DMS 273 (cell line): ENCODE measurements at regions not wholly inside any gene's neighbourhood (a gene's known extent, or its start where the extent isn't known, plus 50 kb on each side); places are given as distances from the start of the nearest gene placed in this dataset.
A peak's percentile ranks its signal among the peaks of the same experiment; 100 is the strongest.
"Not testable (repeated sequence)": the region's sequence is repeated elsewhere in the genome, so short reads cannot be mapped to it uniquely, and the experiment has no call there.

ENCODE experiments used
- DNase-seq: peaks from one replicate; lab custom pipeline; 2025; ENCODE audit not compliant: unreplicated experiment; lab: John Stamatoyannopoulos, UW

DNA sequence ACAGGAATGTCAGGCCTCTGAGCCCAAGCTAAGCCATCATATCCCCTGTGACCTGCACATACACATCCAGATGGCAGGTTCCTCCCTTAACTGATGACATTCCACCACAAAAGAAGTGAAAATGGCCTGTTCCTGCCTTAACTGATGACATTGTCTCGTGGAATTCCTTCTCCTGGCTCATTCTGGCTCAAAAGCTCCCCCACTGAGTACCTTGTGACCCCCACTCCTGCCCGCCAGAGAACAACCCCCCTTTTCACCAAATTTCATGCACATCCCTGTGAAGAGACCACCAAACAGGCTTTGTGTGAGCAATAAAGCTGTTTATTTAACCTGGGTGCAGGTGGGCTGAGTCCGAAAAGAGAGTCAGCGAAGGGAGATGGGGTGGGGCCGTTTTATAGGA lies 447.4 kb downstream of the FGF13 start:
- not testable (repeated sequence) for DNase-seq

DNA sequence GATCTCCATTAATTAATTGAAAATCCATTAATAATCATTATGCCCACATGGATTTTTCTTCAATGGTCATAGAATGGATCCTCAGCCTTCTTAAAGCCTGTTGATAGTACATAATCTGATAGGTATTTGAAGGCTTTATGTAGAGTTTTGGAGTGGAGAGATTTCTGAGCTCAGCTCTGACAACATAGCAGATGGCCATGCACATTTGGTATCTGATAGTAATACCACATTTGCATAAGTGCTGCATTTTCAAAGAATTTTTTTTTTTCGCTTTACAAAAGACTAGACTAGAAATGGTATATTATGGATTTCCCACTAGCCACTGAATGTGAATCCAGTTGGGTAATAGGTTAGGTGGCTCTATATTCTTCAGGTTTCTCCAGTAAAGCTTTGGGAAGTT lies 440.6 kb downstream of the FGF13 start:
- peak; percentile 59 for DNase-seq

GRCh38 chrX:138282598-138283150 lies 428.8 kb downstream of the FGF13 start:
- DNase-seq: not testable (repeated sequence)

GRCh38 chrX:138287205-138287877 lies 424.2 kb downstream of the FGF13 start:
- no peak for DNase-seq

DNA sequence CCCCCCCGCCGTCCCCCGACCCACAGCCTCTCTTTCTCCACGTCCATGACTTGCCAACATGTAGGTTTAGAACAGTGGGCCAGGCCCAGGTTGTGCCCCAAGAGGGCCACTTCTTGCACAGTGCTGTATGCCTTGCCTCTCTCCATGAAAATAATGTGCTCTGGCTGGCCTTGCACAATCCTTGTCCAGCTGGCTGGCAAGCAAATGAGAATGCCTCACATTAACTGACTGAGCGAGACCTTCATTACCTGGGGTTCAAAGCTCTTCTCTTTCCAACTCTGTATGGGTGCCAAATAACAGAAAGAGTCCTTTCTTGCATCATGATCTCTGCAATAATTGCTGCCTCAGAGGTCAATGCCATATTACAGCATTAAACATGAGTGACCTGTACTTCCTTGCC lies 416.6 kb downstream of the FGF13 start:
- no peak for DNase-seq

DNA sequence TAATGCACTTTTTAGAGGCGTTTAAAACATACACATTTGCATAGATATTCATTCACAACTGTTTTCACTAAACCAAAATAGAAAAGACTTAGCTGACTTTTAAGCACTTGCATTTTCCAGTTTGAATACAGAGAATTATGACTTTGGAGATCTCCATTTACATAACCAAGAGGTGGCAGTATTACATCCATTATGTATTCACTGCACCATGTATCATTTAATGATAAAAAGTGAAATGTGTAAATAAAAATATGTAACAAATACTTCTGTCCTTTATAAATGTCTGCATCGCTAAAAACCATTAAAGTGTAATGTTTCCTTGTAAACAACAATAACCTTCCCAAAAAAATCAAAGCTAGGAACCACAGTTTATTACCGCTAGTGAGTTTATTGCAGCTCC lies 413.2 kb downstream of the FGF13 start:
- DNase-seq: no peak

DNA sequence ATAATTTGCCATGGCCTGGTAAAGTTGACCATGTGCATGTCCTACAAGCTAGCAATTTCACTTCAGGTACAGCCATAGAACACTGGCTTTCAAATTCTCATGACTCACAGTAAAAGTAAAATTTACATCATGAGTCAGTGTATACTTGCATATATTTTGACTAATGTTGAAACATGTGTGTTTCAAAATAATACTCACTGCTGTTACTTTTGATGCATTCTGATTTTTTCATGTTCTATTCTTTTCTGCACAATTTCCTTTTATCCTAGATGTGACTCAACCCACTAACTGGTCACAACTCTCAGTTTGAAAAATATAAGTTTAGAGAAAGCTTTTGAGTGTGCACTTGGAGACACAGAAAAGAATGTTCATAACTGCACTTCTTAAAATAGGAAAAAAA lies 365.7 kb downstream of the FGF13 start:
- DNase-seq: no peak

GRCh38 chrX:138349351-138349750 lies 362.2 kb downstream of the FGF13 start:
- DNase-seq: no peak

DNA sequence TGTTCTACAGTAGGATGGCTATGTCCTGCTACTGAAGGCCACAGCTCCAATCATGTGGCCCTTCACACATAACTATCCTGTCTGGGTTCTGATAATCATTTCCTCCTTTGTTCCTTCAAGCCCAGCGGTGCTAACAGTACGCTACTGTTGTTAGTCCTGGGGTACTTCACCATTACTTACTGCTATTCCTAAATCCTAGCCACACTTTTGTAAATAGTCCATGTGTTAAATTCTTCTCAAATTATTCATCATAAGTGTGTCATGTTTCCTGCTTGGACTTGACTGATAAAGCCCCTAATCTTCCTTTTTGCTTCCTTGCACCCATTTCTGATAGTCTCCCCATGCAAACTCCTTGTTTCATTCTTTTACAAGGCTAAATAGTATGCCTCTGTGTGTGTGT lies 332.6 kb downstream of the FGF13 start:
- DNase-seq: no peak

DNA sequence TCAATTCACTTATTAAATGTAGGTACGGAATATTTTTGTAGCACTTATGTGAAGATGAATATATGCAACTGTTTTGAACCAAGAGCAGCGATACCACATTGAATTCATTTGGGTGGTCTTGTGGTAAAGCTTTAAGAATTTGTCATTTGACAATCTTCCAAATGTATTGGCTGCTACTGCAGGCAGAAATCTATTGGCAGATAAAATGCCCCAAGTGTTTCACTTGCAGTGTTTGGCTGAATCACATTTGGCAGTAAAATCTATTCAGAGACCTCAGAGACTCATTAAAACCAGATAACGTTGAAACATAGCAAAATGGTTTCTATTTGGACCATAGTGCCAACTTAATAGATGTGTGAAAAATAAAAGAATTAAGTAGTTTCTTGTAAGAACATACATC lies 303.4 kb downstream of the FGF13 start:
- no peak for DNase-seq

- DNase-seq: no peak
Observed at GRCh38 chrX:138411048-138411447, 300.5 kb downstream of the FGF13 start.
